NT2/D1 (cell line): ENCODE measurements at regions not wholly inside any gene's neighbourhood (a gene's known extent, or its start where the extent isn't known, plus 50 kb on each side); places are given as distances from the start of the nearest gene placed in this dataset.

Experiments used
- SUZ12 ChIP-seq: IDR thresholded peaks from 2 replicates; pipeline ENCODE4 v1.6.1; 2011; ENCODE audit not compliant: insufficient read length, insufficient read depth; ENCODE audit errors: extremely low read depth
- YY1 ChIP-seq: IDR thresholded peaks from 2 replicates; pipeline ENCODE4 v1.6.1; 2011; ENCODE audit not compliant: insufficient read length, insufficient read depth
- ZNF274 ChIP-seq: IDR thresholded peaks from 2 replicates; pipeline ENCODE4 v1.6.1; 2011; ENCODE audit warnings: mild to moderate bottlenecking, low read depth, low read length

GRCh38 chr10:60710041-60710440 is 68.2 kb upstream of the CDK1 start:
- TF ChIP-seq YY1 (no peak), SUZ12 (no peak), ZNF274 (no peak)
